Liver (tissue), 8 donors: ENCODE measurements at regions not wholly inside any gene's neighbourhood (a gene's known extent, or its start where the extent isn't known, plus 50 kb on each side); places are given as distances from the start of the nearest gene placed in this dataset.
"Not testable (repeated sequence)": the region's sequence is repeated elsewhere in the genome, so short reads cannot be mapped to it uniquely, and the experiment has no call there.

ENCODE experiments used
- DNase-seq: peaks from one replicate; pipeline ENCODE4 v3.0.0-alpha.2; 2017; ENCODE audit warnings: low spot score
- H3K27ac ChIP-seq, 2 donors: one replicate each; pipeline ENCODE4 v1.7.0; 2013; ENCODE audit warnings: inconsistent platforms in 2 of 2, low read length in 2 of 2, control low read depth in 1 of 2, low read depth in 1 of 2, mild to moderate bottlenecking in 1 of 2
- H3K27me3 ChIP-seq, 4 donors: one replicate each; pipeline versions ENCODE4 v1.6.1 to v1.7.0; 2013; ENCODE audit warnings: low read length in 3 of 4, inconsistent platforms in 1 of 4, mild to moderate bottlenecking in 1 of 4, moderate library complexity in 1 of 4; ENCODE audit not compliant: control insufficient read depth in 4 of 4, insufficient read depth in 4 of 4
- H3K36me3 ChIP-seq, 4 donors: one replicate each; pipeline versions ENCODE4 v1.6.1 to v1.7.0; 2013; ENCODE audit warnings: low read length in 3 of 4, mild to moderate bottlenecking in 3 of 4, low read depth in 1 of 4, moderate library complexity in 1 of 4; ENCODE audit not compliant: control insufficient read depth in 4 of 4, insufficient read depth in 3 of 4
- H3K4me1 ChIP-seq, 4 donors: one replicate each; pipeline versions ENCODE4 v1.6.1 to v1.7.0; 2013; ENCODE audit warnings: low read length in 3 of 4, mild to moderate bottlenecking in 3 of 4, moderate library complexity in 1 of 4; ENCODE audit not compliant: control insufficient read depth in 4 of 4, insufficient read depth in 4 of 4
- H3K4me3 ChIP-seq, 3 donors: one replicate each; pipeline versions ENCODE4 v1.6.1 to v1.7.0; 2013; ENCODE audit warnings: low read length in 3 of 3, control low read depth in 1 of 3, low read depth in 1 of 3, mild to moderate bottlenecking in 1 of 3
- H3K9ac ChIP-seq, 2 donors: one replicate each; pipeline ENCODE4 v1.7.0; 2013; ENCODE audit warnings: low read length in 2 of 2, mild to moderate bottlenecking in 2 of 2, moderate library complexity in 2 of 2, control low read depth in 1 of 2, low read depth in 1 of 2
- H3K9me3 ChIP-seq, 4 donors: one replicate each; pipeline versions ENCODE4 v1.6.1 to v1.7.0; 2013; ENCODE audit warnings: low read length in 3 of 4; ENCODE audit not compliant: control insufficient read depth in 4 of 4
- ATF3 ChIP-seq: IDR thresholded peaks from 2 replicates; pipeline ENCODE4 v1.6.1; 2016; ENCODE audit warnings: antibody characterized with exemption
- CTCF ChIP-seq: fragments of 150-350 bp; IDR thresholded peaks from 2 replicates; pipeline ENCODE4 v1.5.1; 2017; ENCODE audit warnings: improper control_type of control experiment, low read depth, low read length; ENCODE audit not compliant: missing input control
- EGR1 ChIP-seq, 2 donors: IDR thresholded peaks; 2 replicates each; pipeline ENCODE4 v1.6.1; 2016 to 2018; ENCODE audit warnings: antibody characterized with exemption in 2 of 2, low read depth in 2 of 2
- FOXA1 ChIP-seq: IDR thresholded peaks from 2 replicates; pipeline ENCODE4 v1.6.1; 2016; ENCODE audit warnings: antibody characterized with exemption
- FOXA2 ChIP-seq: IDR thresholded peaks from 2 replicates; pipeline ENCODE4 v1.6.1; 2016; ENCODE audit warnings: antibody characterized with exemption
- GABPA ChIP-seq, 2 donors: IDR thresholded peaks in 1 of 2; conservative IDR thresholded peaks in 1 of 2; 2 replicates each; pipeline ENCODE4 v1.6.1; 2016; ENCODE audit warnings: antibody characterized with exemption in 2 of 2, mild to moderate bottlenecking in 1 of 2, moderate library complexity in 1 of 2
- HNF4A ChIP-seq, 2 donors: conservative IDR thresholded peaks; 2 replicates each; pipeline ENCODE4 v1.6.1; 2016; ENCODE audit warnings: antibody characterized with exemption in 2 of 2, mild to moderate bottlenecking in 2 of 2
- HNF4G ChIP-seq: IDR thresholded peaks from 2 replicates; pipeline ENCODE4 v1.6.1; 2016; ENCODE audit warnings: antibody characterized with exemption
- JUND ChIP-seq, 2 donors: IDR thresholded peaks; 2 replicates each; pipeline ENCODE4 v1.6.1; 2016; ENCODE audit warnings: antibody characterized with exemption in 2 of 2
- NR2F2 ChIP-seq: IDR thresholded peaks from 2 replicates; pipeline ENCODE4 v1.6.1; 2016; ENCODE audit warnings: antibody characterized with exemption
- RAD21 ChIP-seq, 2 donors: IDR thresholded peaks; 2 replicates each; pipeline ENCODE4 v1.6.1; 2016; ENCODE audit warnings: antibody characterized with exemption in 2 of 2, mild to moderate bottlenecking in 2 of 2
- REST ChIP-seq: IDR thresholded peaks from 2 replicates; pipeline ENCODE4 v1.6.1; 2016; ENCODE audit warnings: antibody characterized with exemption, mild to moderate bottlenecking
- RXRA ChIP-seq, 2 donors: IDR thresholded peaks; 2 replicates each; pipeline ENCODE4 v1.6.1; 2017 to 2018; ENCODE audit warnings: antibody characterized with exemption in 2 of 2, mild to moderate bottlenecking in 1 of 2
- SP1 ChIP-seq: IDR thresholded peaks from 2 replicates; pipeline ENCODE4 v1.6.1; 2018; ENCODE audit warnings: antibody characterized with exemption, mild to moderate bottlenecking
- TAF1 ChIP-seq: conservative IDR thresholded peaks from 2 replicates; pipeline ENCODE4 v1.6.1; 2016; ENCODE audit warnings: antibody characterized with exemption, mild to moderate bottlenecking
- YY1 ChIP-seq: IDR thresholded peaks from 2 replicates; pipeline ENCODE4 v1.6.1; 2016; ENCODE audit warnings: antibody characterized with exemption, mild to moderate bottlenecking
- ZBTB33 ChIP-seq: IDR thresholded peaks from 2 replicates; pipeline ENCODE4 v1.6.1; 2016; ENCODE audit warnings: antibody characterized with exemption
- WGBS: extraction: QIAGEN DNeasy Blood & Tissue Kit; methylation state at CpG from one replicate; pipeline ENCODE4 v1.1.7; 2013; 5-methylcytosine and 5-hydroxymethylcytosine counted together
- donor health status: healthy.
- donor health status: healthy.
- donor health status: healthy.
- donor health status: healthy.
- donor health status: healthy.

GRCh38 chr15:49734089-49734488 is 113.2 kb downstream of the DTWD1 start:
- not testable (repeated sequence) for H3K4me3 ChIP-seq, H3K9me3 ChIP-seq, H3K9ac ChIP-seq, H3K27ac ChIP-seq, H3K36me3 ChIP-seq, H3K4me1 ChIP-seq, H3K27me3 ChIP-seq, DNase-seq
- TF ChIP-seq RAD21 (IDR thresholded peaks at IDR 0.05) (peak in 1 of 2 donors; percentile 12), RXRA (IDR thresholded peaks at IDR 0.05) (peak; percentile 26 to 59), SP1 (peak; percentile 57)
- 36% methylated on average over 1 of the region's 1 CpG for WGBS

GRCh38 chr15:49734831-49735508 is 114.1 kb downstream of the DTWD1 start:
- Histone ChIP-seq H3K9ac (no peak overlapping the region), H3K27me3 (no peaks in the 10 kb centered on the region), H3K36me3 (no peaks in the 10 kb centered on the region), H3K4me3 (no peak overlapping the region), H3K9me3 (no peaks in the 10 kb centered on the region), H3K4me1 (peaks cover 0 to 4% (median 1%) of the 10 kb centered on the region in 4 donors), H3K27ac (no peak overlapping the region)
- DNase-seq: no peak
- 92% methylated on average over 4 of the region's 4 CpGs for WGBS
- TF ChIP-seq ATF3: no peak
- TF ChIP-seq ZBTB33: no peak
- no peak for TF ChIP-seq GABPA (IDR thresholded peaks at IDR 0.05 in 1 of 2, conservative IDR thresholded peaks at IDR 0.05 in 1 of 2)
- no peak for TF ChIP-seq JUND (IDR thresholded peaks at IDR 0.05)
- TF ChIP-seq EGR1 (IDR thresholded peaks at IDR 0.05; ENCODE audit: low read depth in 2 of 2): no peak

- H3K27me3 ChIP-seq: no peaks in the 10 kb centered on the region
- no peaks in the 10 kb centered on the region for H3K36me3 ChIP-seq
- DNase-seq: no peak
- no peak overlapping the region for H3K9ac ChIP-seq
- H3K4me3 ChIP-seq: no peak overlapping the region
- no peak overlapping the region for H3K27ac ChIP-seq
- peaks cover 0 to 4% (median 1%) of the 10 kb centered on the region in 4 donors for H3K4me1 ChIP-seq
- no peaks in the 10 kb centered on the region for H3K9me3 ChIP-seq
- no peak for TF ChIP-seq TAF1
- no peak for TF ChIP-seq JUND (IDR thresholded peaks at IDR 0.05)
- no peak for TF ChIP-seq YY1
- no peak for TF ChIP-seq ZBTB33
- no peak for TF ChIP-seq NR2F2
- no peak for TF ChIP-seq REST
- TF ChIP-seq ATF3: no peak
- TF ChIP-seq HNF4A (conservative IDR thresholded peaks at IDR 0.05): no peak
- TF ChIP-seq RAD21 (IDR thresholded peaks at IDR 0.05): no peak
- no peak for TF ChIP-seq FOXA1
- TF ChIP-seq CTCF: no peak
- TF ChIP-seq HNF4G: no peak
- TF ChIP-seq SP1: no peak
- no peak for TF ChIP-seq FOXA2
- TF ChIP-seq EGR1 (IDR thresholded peaks at IDR 0.05; ENCODE audit: low read depth in 2 of 2): no peak
- no peak for TF ChIP-seq GABPA (IDR thresholded peaks at IDR 0.05 in 1 of 2, conservative IDR thresholded peaks at IDR 0.05 in 1 of 2)
Observed at GRCh38 chr15:49737127-49737526, 116.3 kb downstream of the DTWD1 start.
